CD4-positive, alpha-beta T cell treated with Interleukin-15 for 1 hour (primary cell): ENCODE measurements at regions not wholly inside any gene's neighbourhood (a gene's known extent, or its start where the extent isn't known, plus 50 kb on each side); places are given as distances from the start of the nearest gene placed in this dataset.

Source experiments
- DNase-seq: peaks from one replicate; pipeline ENCODE4 v3.0.0-alpha.2; 2020

GRCh38 chr5:15447209-15447608 lies 52.8 kb upstream of the FBXL7 start:
- DNase-seq, result no peak

GRCh38 chr5:15446552-15446951 lies 53.4 kb upstream of the FBXL7 start:
- DNase-seq, result no peak

DNA sequence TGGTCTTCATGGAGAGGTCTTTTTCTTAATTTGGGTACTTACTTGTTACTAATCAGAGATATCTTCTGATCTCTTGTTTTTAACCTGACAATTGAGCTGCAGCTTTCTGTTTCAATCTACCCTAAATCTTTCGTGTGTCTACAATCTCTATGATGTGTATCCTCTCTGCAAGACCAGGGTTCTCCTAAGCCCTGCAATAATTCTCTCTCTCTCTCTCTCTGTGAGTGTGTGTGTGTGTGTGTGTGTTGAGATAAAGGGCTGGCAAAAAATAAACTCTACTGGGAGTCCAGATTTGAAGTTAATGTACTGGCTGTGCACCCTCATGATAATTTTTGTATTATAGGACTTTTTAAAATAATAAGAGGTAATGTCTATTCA lies 57.8 kb upstream of the FBXL7 start:
- DNase-seq, result no peak

DNA sequence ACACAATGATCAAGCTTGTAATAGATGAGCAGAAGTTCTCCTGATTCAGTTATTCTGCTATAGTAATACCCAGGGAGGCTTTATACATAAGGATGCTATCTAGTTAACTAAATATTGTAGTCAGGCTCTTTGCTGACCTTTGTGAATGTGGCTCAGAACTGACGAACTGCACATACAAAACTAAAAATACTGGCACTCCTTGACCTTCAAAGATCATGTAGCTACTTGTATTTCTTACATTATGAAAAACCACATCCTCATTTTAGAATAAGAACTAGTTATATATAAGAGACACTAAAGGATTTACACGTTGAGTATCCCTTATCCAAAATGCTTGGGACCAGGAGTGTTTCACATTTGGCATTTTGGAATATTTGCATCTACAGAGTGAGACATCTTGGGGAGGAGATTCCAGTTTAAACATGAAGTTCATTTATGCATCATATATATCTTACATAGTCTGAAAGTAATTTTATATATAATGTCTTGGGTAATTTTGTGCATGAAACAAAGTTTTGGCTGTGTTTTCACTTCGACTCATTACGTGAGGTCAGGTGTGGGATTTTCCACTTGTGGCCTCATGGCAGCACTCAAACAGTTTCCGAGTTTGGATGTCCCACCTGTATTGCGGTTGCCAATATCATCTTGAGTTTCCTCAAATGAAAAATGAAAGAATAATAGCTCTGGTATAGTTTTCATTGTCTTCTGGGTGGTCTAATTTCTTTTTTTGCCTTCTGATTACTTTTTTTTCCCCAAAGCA lies 58.4 kb upstream of the FBXL7 start:
- no peak for DNase-seq

DNA sequence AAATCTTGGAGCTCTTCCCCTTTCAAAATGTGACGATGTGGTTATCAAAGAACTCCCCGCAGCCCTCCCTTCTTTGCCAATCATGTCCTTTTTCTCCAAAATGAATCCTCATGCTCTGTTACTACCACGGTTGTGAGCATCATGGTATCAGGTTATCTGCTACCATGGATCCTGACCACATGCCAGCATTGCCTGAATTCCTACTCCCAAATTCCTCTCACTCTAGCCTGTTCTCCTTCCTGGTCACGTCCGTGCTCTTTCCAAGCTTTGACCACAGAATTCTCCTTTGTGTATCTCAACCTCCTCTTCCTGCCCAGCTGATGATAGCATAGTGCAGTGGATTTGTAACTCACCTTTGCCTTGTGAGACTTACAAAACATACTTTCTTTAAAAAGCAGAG lies 59.5 kb upstream of the FBXL7 start:
- DNase-seq, result no peak

GRCh38 chr5:15439801-15440200 lies 60.2 kb upstream of the FBXL7 start:
- DNase-seq, result no peak

- no peak for DNase-seq
Measured at GRCh38 chr5:15433709-15434108, 66.3 kb upstream of the FBXL7 start.

- DNase-seq, result no peak
Measured at GRCh38 chr5:15431923-15432322, 68.1 kb upstream of the FBXL7 start.

DNA sequence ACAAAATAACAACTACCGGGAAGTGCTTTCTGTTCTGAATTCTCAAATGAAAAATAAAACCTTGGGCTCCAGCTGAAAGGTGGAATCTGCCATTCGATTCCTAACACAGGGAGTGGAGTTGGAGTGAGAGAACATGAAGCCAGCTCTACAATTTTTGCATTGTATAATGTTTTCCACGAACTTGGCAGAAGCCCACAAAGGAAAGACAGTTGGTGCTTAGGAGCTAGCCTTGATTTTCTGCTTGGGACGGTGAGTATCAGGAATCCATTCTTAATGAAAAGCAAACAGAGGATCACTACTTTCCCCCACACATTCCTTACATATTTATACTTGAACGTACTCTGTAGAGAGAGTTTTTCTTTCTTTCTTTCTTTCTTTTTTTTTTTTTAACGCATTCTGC lies 74.2 kb upstream of the FBXL7 start:
- no peak for DNase-seq

GRCh38 chr5:15424769-15425168 lies 75.2 kb upstream of the FBXL7 start:
- DNase-seq, result no peak

- no peak for DNase-seq
Measured at GRCh38 chr5:15421921-15422412, 78.0 kb upstream of the FBXL7 start.

DNA sequence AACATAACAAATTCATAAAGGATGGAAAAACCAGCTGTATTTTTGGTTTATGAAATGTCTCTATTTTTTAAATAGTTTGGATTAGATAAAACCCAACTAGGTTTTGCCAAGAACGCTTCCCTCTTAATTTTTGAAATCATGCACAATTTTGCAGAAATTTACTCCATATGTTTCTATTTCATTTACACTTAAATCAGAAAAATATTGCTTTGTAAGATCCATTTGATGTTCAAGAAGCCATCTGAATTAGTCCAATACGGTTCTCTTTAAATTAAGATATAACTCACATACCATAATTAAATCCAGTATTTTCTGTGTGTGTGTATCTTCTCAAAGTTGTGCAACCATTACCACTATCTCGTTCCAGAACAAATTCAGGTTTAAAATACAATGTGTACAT lies 78.6 kb upstream of the FBXL7 start:
- no peak for DNase-seq

DNA sequence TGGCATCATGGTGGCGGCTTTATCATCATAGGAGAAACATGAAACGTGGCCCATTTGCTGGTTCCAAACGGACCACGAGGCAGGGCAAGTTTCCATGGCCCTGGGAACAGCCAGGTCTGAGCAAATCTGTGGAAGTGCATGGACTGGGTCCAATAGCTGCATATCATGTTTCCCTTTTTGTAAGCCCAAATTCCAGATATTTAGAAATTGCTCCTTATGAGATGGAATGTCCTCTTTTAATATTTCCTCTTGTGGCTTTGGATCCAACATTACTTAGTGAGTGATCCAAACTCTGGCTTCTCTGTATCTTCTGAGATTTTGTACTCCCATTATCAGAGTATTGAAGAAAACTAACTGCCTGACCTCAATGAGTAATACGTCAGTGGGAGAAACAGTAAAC lies 79.8 kb upstream of the FBXL7 start:
- DNase-seq, result no peak

GRCh38 chr5:15417156-15417555 lies 82.8 kb upstream of the FBXL7 start:
- no peak for DNase-seq

DNA sequence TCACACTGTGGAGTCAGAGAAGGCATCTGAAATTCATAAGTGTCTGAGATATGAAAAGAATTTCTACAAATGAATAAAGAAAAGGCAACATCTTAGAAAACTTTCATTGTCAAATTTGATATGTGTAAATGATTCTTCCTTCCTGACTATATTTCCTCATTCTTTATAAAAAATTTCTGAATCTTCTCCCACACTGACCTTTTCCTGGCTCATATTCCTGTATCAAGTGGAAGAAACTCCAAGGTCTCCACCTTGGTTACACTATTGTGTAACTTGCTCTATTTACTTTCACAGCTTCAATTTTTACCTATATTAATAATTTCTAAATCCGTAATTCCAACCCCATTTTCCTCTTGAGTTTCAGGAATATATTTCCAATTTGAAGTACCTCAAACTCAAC lies 93.5 kb upstream of the FBXL7 start:
- no peak for DNase-seq

DNA sequence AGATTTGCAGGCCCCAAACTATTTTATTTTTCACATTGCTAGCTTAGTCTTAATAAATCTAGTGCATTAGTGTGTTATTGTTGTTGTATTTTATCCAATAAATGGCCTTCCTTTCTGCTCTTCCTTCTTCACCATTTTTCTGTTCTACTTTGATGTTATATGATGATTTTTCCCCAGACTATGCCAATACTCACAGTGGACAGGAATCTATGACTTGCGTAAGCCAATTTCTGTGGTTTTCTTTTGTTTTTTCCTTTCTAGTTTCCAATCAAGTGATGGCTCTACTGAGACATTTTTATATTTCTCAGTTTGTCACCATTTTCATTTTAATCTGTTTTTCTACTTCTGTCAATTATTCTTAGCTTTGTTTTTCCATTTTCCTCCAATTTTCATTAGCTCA lies 106.8 kb upstream of the FBXL7 start:
- DNase-seq, result no peak

DNA sequence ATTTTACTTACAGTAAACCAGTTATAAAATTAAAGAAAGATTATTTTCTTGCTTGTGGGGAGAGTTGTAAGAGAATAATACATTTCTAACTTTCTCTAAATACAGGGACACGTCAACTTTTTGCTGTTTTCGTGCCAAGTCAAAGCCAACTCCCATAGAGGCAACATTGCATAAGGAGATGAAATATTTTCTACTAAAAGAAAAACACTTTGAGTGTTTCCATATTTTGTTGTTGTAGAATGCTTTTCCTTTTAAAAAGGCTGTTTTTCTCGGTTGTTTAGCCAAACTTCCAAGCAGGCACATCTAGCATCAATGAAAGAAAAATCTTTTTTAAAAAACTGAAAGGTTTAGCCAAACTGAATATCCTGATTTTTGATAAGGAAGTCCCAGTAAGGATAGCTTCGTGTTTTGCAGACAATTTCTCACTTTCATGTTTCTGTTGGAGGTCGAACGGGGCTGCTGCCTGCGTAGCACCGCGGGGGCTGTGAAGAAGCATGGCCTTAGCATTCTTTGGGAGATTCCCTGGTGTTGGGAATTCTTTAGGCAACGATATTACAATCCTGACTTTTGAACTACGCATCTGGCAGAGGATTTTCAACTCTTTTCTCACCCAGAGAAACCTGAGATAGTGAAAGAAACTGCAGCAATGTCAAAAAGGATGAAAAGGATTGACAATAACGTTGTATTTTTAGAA lies 108.1 kb upstream of the FBXL7 start:
- no peak for DNase-seq

- no peak for DNase-seq
Measured at GRCh38 chr5:15388866-15389265, 111.1 kb upstream of the FBXL7 start.

GRCh38 chr5:15387931-15388524 lies 112.0 kb upstream of the FBXL7 start:
- no peak for DNase-seq

DNA sequence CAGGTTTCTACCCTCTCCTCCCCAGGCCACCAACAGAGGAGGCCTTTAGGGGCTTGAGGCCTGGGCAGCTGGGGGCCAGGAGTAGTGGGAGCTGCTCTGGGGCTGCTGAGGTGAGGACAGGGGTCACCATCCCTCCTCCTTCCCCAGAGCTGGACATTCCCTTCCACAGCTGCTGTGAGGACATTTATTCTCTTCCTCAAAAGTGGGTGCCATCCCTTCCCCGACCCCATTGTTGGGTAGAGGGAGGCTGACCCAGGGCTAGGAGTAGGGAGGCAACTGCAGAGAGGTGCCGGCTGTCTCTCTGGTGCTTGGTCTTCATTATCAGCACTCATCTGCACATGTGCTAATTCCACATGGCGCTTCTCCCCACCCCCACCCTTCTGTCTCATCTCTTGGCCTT lies 113.9 kb upstream of the FBXL7 start:
- DNase-seq, result no peak

- no peak for DNase-seq
Measured at GRCh38 chr5:15385553-15385952, 114.4 kb upstream of the FBXL7 start.

GRCh38 chr5:15385037-15385436 lies 114.9 kb upstream of the FBXL7 start:
- DNase-seq, result no peak

GRCh38 chr5:15384581-15384980 lies 115.4 kb upstream of the FBXL7 start:
- no peak for DNase-seq

GRCh38 chr5:15384176-15384575 lies 115.8 kb upstream of the FBXL7 start:
- DNase-seq, result no peak
